Erythroblast (primary cell): ENCODE measurements at regions not wholly inside any gene's neighbourhood (a gene's known extent, or its start where the extent isn't known, plus 50 kb on each side); places are given as distances from the start of the nearest gene placed in this dataset.

Source experiments
- GATA1 ChIP-seq: IDR thresholded peaks from 2 replicates; pipeline ENCODE4 v1.6.1; 2011; ENCODE audit warnings: low read depth, mild to moderate bottlenecking, control low read depth, low read length, moderate library complexity
- POLR2A ChIP-seq: IDR thresholded peaks from 2 replicates; pipeline ENCODE4 v1.6.1; 2011; ENCODE audit warnings: mild to moderate bottlenecking, low read length

- TF ChIP-seq POLR2A (no peak), GATA1 (no peak)
Measured at GRCh38 chr5:39485079-39485478, 60.3 kb upstream of the DAB2 start.
